K562 (cell line): ENCODE measurements at regions not wholly inside any gene's neighbourhood (a gene's known extent, or its start where the extent isn't known, plus 50 kb on each side); places are given as distances from the start of the nearest gene placed in this dataset.

ENCODE experiments used
- ATAC-seq: fragments of 200-7000 bp; cut with Tn5 transposase; 3 replicates; pipeline ENCODE4 v1.9.1; 2020; ENCODE audit warnings: moderate library complexity
- BruUV-seq: library from RNA; stranded (reverse); fragments of 400-500 nt; replicated peaks from 2 replicates; lab custom pipeline; 2021; lab: Mats Ljungman, UMichigan
- CTCF ChIA-PET: fragments of 300-600 bp; formaldehyde crosslinking; extraction: SDS; loops from one replicate; lab custom pipeline; 2021; ENCODE audit warnings: low intra/inter-chr PET ratio; lab: Yijun Ruan, JAX
- POLR2A ChIA-PET: fragments of 300-600, 350-650 bp; sonication (Branson Sonifier 250); formaldehyde crosslinking; extraction: SDS; loops from one replicate; lab custom pipeline; 2021; ENCODE audit warnings: antibody characterized with exemption, inconsistent platforms; lab: Yijun Ruan, JAX
- DNase-seq, 4 experiments: peaks; one replicate each; pipeline versions ENCODE4 v3.0.0 to v3.0.0-alpha.2; 2011 to 2018; ENCODE audit warnings: low spot score in 3 of 4, mixed read lengths in 3 of 4; ENCODE audit errors: extremely low read depth in 1 of 4
- FAIRE-seq: peaks from 2 replicates; lab custom pipeline; 2011; peaks lifted over from hg19 to GRCh38; lab: Jason Lieb, UNC
- H2AFZ ChIP-seq: 2 replicates; pipeline ENCODE4 v1.6.0; 2011; ENCODE audit warnings: low read depth, low read length, control low read depth, inconsistent platforms
- H3K27ac ChIP-seq: fragments of 200-600 bp; 3 replicates; pipeline ENCODE4 v1.8.0; 2011; ENCODE audit warnings: low read depth, mild to moderate bottlenecking, control low read depth, inconsistent platforms, low read length, moderate library complexity, mixed read lengths; ENCODE audit errors: extremely low read depth
- H3K27me3 ChIP-seq, 2 experiments: fragments of 300-600 bp in 1 of 2; 2 replicates in 1 of 2; 3 replicates in 1 of 2; pipeline versions ENCODE4 v1.6.0 to v1.8.0; 2011; ENCODE audit warnings: inconsistent platforms in 2 of 2, low read length in 2 of 2, mild to moderate bottlenecking in 1 of 2, mixed read lengths in 1 of 2, moderate library complexity in 1 of 2; ENCODE audit not compliant: control insufficient read depth in 2 of 2, insufficient read depth in 2 of 2
- H3K36me3 ChIP-seq: fragments of 300-600 bp; 3 replicates; pipeline ENCODE4 v1.8.0; 2011; ENCODE audit warnings: mild to moderate bottlenecking, low read length, inconsistent platforms; ENCODE audit not compliant: control insufficient read depth, insufficient read depth
- H3K4me1 ChIP-seq, 2 experiments: fragments of 200-600 bp in 1 of 2; replicated peaks in 1 of 2; 2 replicates in 1 of 2; 3 replicates in 1 of 2; pipeline versions ENCODE4 v1.5.1 to v1.8.0; 2011; ENCODE audit warnings: inconsistent platforms in 2 of 2, low read length in 2 of 2, mild to moderate bottlenecking in 1 of 2, mixed read lengths in 1 of 2, moderate library complexity in 1 of 2; ENCODE audit not compliant: control insufficient read depth in 2 of 2, insufficient read depth in 2 of 2
- H3K4me2 ChIP-seq: 2 replicates; pipeline ENCODE4 v1.6.1; 2011; ENCODE audit warnings: low read length, control low read depth, inconsistent platforms, mixed read lengths; ENCODE audit not compliant: insufficient read depth
- H3K4me3 ChIP-seq: fragments of 200-600 bp; sonication (generic), shearing (Covaris generic); 2 replicates; pipeline ENCODE4 v1.5.1; 2016; ENCODE audit warnings: control low read depth, inconsistent platforms
- H3K79me2 ChIP-seq: fragments of 200-600 bp; 3 replicates; pipeline ENCODE4 v1.8.0; 2011; ENCODE audit warnings: low read length, inconsistent platforms; ENCODE audit not compliant: control insufficient read depth, insufficient read depth
- H3K9ac ChIP-seq, 2 experiments: 2 replicates each; pipeline versions ENCODE4 v1.6.0 to v1.6.1; 2011; ENCODE audit warnings: low read depth in 2 of 2, low read length in 2 of 2, control low read depth in 1 of 2, inconsistent platforms in 1 of 2, mild to moderate bottlenecking in 1 of 2, mixed read lengths in 1 of 2; ENCODE audit not compliant: insufficient read depth in 1 of 2
- H3K9me1 ChIP-seq: one replicate; pipeline ENCODE4 v1.6.0; 2011; ENCODE audit warnings: inconsistent platforms, mild to moderate bottlenecking, low read length, moderate library complexity; ENCODE audit not compliant: control insufficient read depth, insufficient read depth
- H3K9me3 ChIP-seq: replicated peaks from 2 replicates; pipeline ENCODE4 v1.5.1; 2011; ENCODE audit warnings: low read depth, low read length, inconsistent platforms; ENCODE audit not compliant: control insufficient read depth, insufficient read depth
- H4K20me1 ChIP-seq: replicated peaks from 2 replicates; pipeline ENCODE4 v1.6.1; 2011; ENCODE audit warnings: low read length, inconsistent platforms, mixed read lengths; ENCODE audit not compliant: control insufficient read depth, insufficient read depth
- BACH1 ChIP-seq: fragments of 200-800 bp; sonication (Bioruptor generic); IDR thresholded peaks from 2 replicates; pipeline ENCODE4 v1.6.1; 2016; ENCODE audit warnings: missing genetic modification characterization, missing compliant biosample characterization
- CREBBP ChIP-seq: IDR thresholded peaks from one replicate; pipeline ENCODE4 v1.6.1; 2012; ENCODE audit warnings: low read depth, mild to moderate bottlenecking, control low read depth, inconsistent platforms, low read length
- FOXJ3 ChIP-seq: sonication (generic); formaldehyde crosslinking; IDR thresholded peaks from 2 replicates; pipeline ENCODE4 v1.4.0; 2020; ENCODE audit warnings: mild to moderate bottlenecking, missing genetic modification reagents
- GABPB2 ChIP-seq: fragments of 250-450 bp; sonication (Bioruptor Pico); conservative IDR thresholded peaks from 2 replicates; pipeline ENCODE4 v1.5.1; 2021; ENCODE audit warnings: mild to moderate bottlenecking
- GATAD2B ChIP-seq: fragments of 450-650 bp; IDR thresholded peaks from 2 replicates; pipeline ENCODE4 v1.6.1; 2017; ENCODE audit warnings: mild to moderate bottlenecking, borderline replicate concordance
- HNRNPLL ChIP-seq: fragments of 200-400 bp; formaldehyde crosslinking; IDR thresholded peaks from 2 replicates; pipeline ENCODE4 v1.6.1; 2017; ENCODE audit warnings: low read length, low read depth, mild to moderate bottlenecking; ENCODE audit not compliant: poor library complexity, severe bottlenecking
- NR2F6 ChIP-seq: fragments of 450-650 bp; formaldehyde crosslinking; IDR thresholded peaks from 2 replicates; pipeline ENCODE4 v1.4.0; 2020; ENCODE audit warnings: mild to moderate bottlenecking
- PHB ChIP-seq: fragments of 250-450 bp; sonication (Bioruptor Pico); IDR thresholded peaks from 2 replicates; pipeline ENCODE4 v1.5.0; 2021
- TEAD1 ChIP-seq, 2 experiments: fragments of 450-650 bp in 1 of 2; sonication (generic) in 1 of 2; formaldehyde crosslinking; IDR thresholded peaks; 2 replicates each; pipeline versions ENCODE4 v1.4.0 to v1.8.0; 2020 to 2022; ENCODE audit warnings: mild to moderate bottlenecking in 2 of 2, missing genetic modification reagents in 1 of 2
- TEAD4 ChIP-seq, 2 experiments: sonication (generic) in 1 of 2; formaldehyde crosslinking in 1 of 2; IDR thresholded peaks; 2 replicates each; pipeline versions ENCODE4 v1.6.1 to v1.8.0; 2012 to 2022; ENCODE audit warnings: borderline replicate concordance in 1 of 2, inconsistent platforms in 1 of 2, low read length in 1 of 2, mild to moderate bottlenecking in 1 of 2, missing genetic modification reagents in 1 of 2
- ZBED1 ChIP-seq: IDR thresholded peaks from 2 replicates; pipeline ENCODE4 v1.6.1; 2014
- ZBTB43 ChIP-seq: sonication (generic); formaldehyde crosslinking; IDR thresholded peaks from 2 replicates; pipeline ENCODE4 v1.8.0; 2023; ENCODE audit warnings: mild to moderate bottlenecking, missing genetic modification reagents
- ZKSCAN1 ChIP-seq: fragments of 150-350 bp; IDR thresholded peaks from 2 replicates; pipeline ENCODE4 v1.6.1; 2016; ENCODE audit warnings: low read depth, low read length
- WGBS: fragments of 100-300 bp; shearing (Covaris generic); methylation state at CpG from one replicate; pipeline ENCODE4 v1.1.6; 2016; ENCODE audit warnings: low coverage, mixed read lengths; ENCODE audit not compliant: insufficient coverage; ENCODE audit errors: missing lambda C conversion rate; 5-methylcytosine and 5-hydroxymethylcytosine counted together
- in situ Hi-C: fragments of 300-500 bp; cut with MboI; formaldehyde crosslinking; loops from 4 replicates; pipeline ENCODE4 v1.15.0; 2018; ENCODE audit warnings: inconsistent platforms, mixed read lengths
- intact Hi-C: fragments of 100-400 bp; cut with micrococcal nuclease; formaldehyde crosslinking; loops from 2 replicates; pipeline ENCODE4 v1.14.2; 2022
- TF ChIP-seq, protein P1 (sequence below): fragments of 450-650 bp; formaldehyde crosslinking; IDR thresholded peaks from 2 replicates; pipeline ENCODE4 v1.4.0; 2020; ENCODE audit warnings: mild to moderate bottlenecking, moderate library complexity
- TF ChIP-seq, protein P2 (sequence below): fragments of 200-800 bp; sonication (Bioruptor generic); IDR thresholded peaks from 2 replicates; pipeline ENCODE4 v1.6.1; 2017; ENCODE audit warnings: missing genetic modification characterization, missing compliant biosample characterization
- TF ChIP-seq, protein P3 (sequence below): fragments of 250-450 bp; sonication (Bioruptor Pico); IDR thresholded peaks from 2 replicates; pipeline ENCODE4 v1.8.0; 2021; ENCODE audit warnings: moderate library complexity, mild to moderate bottlenecking, inconsistent platforms

- Histone ChIP-seq H4K20me1 (no peaks in the 10 kb centered on the region), H3K36me3 (no peaks in the 10 kb centered on the region), H3K4me3 (no peak overlapping the region), H3K4me2 (no peak overlapping the region), H3K9me1 (no peaks in the 10 kb centered on the region), H2AFZ (no peak overlapping the region), H3K4me1 (no peaks in the 10 kb centered on the region)
- BruUV-seq = no TSS peak
- intact Hi-C loops = no loop called here
- no peak for FAIRE-seq
- POLR2A ChIA-PET = no interaction called here
- TF ChIP-seq, protein P1, sequence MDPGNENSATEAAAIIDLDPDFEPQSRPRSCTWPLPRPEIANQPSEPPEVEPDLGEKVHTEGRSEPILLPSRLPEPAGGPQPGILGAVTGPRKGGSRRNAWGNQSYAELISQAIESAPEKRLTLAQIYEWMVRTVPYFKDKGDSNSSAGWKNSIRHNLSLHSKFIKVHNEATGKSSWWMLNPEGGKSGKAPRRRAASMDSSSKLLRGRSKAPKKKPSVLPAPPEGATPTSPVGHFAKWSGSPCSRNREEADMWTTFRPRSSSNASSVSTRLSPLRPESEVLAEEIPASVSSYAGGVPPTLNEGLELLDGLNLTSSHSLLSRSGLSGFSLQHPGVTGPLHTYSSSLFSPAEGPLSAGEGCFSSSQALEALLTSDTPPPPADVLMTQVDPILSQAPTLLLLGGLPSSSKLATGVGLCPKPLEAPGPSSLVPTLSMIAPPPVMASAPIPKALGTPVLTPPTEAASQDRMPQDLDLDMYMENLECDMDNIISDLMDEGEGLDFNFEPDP (CRISPR knock-in tag) = no peak
- TF ChIP-seq HNRNPLL (no peak), GATAD2B (no peak), TEAD1 (CRISPR knock-in tag; IDR thresholded peaks at IDR 0.05) (no peak), NR2F6 (no peak), CREBBP (no peak), ZBED1 (no peak), BACH1 (tag) (no peak), GABPB2 (CRISPR knock-in tag) (no peak), PHB (CRISPR knock-in tag) (no peak), ZKSCAN1 (no peak), FOXJ3 (CRISPR knock-in tag) (no peak), TEAD4 (IDR thresholded peaks at IDR 0.05; ENCODE audit: low read length) (no peak), TEAD4 (CRISPR knock-in tag; IDR thresholded peaks at IDR 0.05; ENCODE audit: borderline replicate concordance) (no peak), ZBTB43 (CRISPR knock-in tag) (no peak)
- TF ChIP-seq, protein P2, sequence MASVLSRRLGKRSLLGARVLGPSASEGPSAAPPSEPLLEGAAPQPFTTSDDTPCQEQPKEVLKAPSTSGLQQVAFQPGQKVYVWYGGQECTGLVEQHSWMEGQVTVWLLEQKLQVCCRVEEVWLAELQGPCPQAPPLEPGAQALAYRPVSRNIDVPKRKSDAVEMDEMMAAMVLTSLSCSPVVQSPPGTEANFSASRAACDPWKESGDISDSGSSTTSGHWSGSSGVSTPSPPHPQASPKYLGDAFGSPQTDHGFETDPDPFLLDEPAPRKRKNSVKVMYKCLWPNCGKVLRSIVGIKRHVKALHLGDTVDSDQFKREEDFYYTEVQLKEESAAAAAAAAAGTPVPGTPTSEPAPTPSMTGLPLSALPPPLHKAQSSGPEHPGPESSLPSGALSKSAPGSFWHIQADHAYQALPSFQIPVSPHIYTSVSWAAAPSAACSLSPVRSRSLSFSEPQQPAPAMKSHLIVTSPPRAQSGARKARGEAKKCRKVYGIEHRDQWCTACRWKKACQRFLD (CRISPR knock-in tag) = no peak
- TF ChIP-seq, protein P3, sequence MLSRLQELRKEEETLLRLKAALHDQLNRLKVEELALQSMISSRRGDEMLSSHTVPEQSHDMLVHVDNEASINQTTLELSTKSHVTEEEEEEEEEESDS (CRISPR knock-in tag) = no peak
- TF ChIP-seq, all 486 proteins: peak for 0
- no peak overlapping the region for H3K27ac ChIP-seq
- no peaks in the 10 kb centered on the region; the same call in 1 of the 2 replicates for H3K9me3 ChIP-seq
- no peak for DNase-seq
- 0% methylated on average over 6 of the region's 6 CpGs for WGBS
- CTCF ChIA-PET = interaction anchor here (0.6 kb wide), 1 partner anchor 11 kb away, joined by 3 read pairs; no protein-coding TSS in a partner anchor
- H3K9ac ChIP-seq = no peak overlapping the region
- no peaks in the 10 kb centered on the region for H3K79me2 ChIP-seq
- in situ Hi-C loops = no loop called here
- no peaks in the 10 kb centered on the region for H3K27me3 ChIP-seq
- ATAC-seq = no peak
Observed at GRCh38 chr6:101284131-101284530, 109.4 kb upstream of the GRIK2 start.
